ENCODE measurements at regions not wholly inside any gene's neighbourhood (a gene's known extent, or its start where the extent isn't known, plus 50 kb on each side); places are given as distances from the start of the nearest gene placed in this dataset.

GRCh38 chr5:14959399-14960119 lies 88.0 kb upstream of the ANKH start:
- no peak overlapping the region for H3K9ac ChIP-seq (ENCODE audit: low read depth, low read length)
- no peak overlapping the region for H3K4me2 ChIP-seq (ENCODE audit: low read length)
- peaks cover 7% of the 10 kb centered on the region for H3K4me1 ChIP-seq (ENCODE audit: control insufficient read depth, insufficient read depth, low read length)
- H3K4me3 ChIP-seq (ENCODE audit: low read length), result no peak overlapping the region
- peaks cover 16% of the 10 kb centered on the region for H3K27me3 ChIP-seq (ENCODE audit: control insufficient read depth, insufficient read depth, low read length)
- no peaks in the 10 kb centered on the region for H3K9me3 ChIP-seq (replicated peaks; ENCODE audit: low read length)
- no peaks in the 10 kb centered on the region for H3K36me3 ChIP-seq (ENCODE audit: insufficient read depth, low read length)

GRCh38 chr5:14958188-14958587 lies 86.6 kb upstream of the ANKH start:
- Histone ChIP-seq H3K9ac (ENCODE audit: low read depth, low read length) (no peak overlapping the region), H3K9me3 (replicated peaks; ENCODE audit: low read length) (no peaks in the 10 kb centered on the region)

GRCh38 chr5:14956423-14957046 lies 85.0 kb upstream of the ANKH start:
- Histone ChIP-seq H3K9ac (ENCODE audit: low read depth, low read length) (no peak overlapping the region), H3K36me3 (ENCODE audit: insufficient read depth, low read length) (no peaks in the 10 kb centered on the region), H3K9me3 (replicated peaks; ENCODE audit: low read length) (no peaks in the 10 kb centered on the region), H3K4me1 (ENCODE audit: control insufficient read depth, insufficient read depth, low read length) (peaks cover 7% of the 10 kb centered on the region), H3K27me3 (ENCODE audit: control insufficient read depth, insufficient read depth, low read length) (peaks cover 10% of the 10 kb centered on the region), H3K4me2 (ENCODE audit: low read length) (no peak overlapping the region), H3K4me3 (ENCODE audit: low read length) (no peak overlapping the region)

More at GRCh38 chr5:14958188-14958587, 86.6 kb upstream of the ANKH start:
- peaks cover 7% of the 10 kb centered on the region for H3K4me1 ChIP-seq (ENCODE audit: control insufficient read depth, insufficient read depth, low read length)
- H3K36me3 ChIP-seq (ENCODE audit: insufficient read depth, low read length), result no peaks in the 10 kb centered on the region
- peaks cover 20% of the 10 kb centered on the region for H3K27me3 ChIP-seq (ENCODE audit: control insufficient read depth, insufficient read depth, low read length)
- no peak overlapping the region for H3K4me3 ChIP-seq (ENCODE audit: low read length)
- no peak overlapping the region for H3K4me2 ChIP-seq (ENCODE audit: low read length)

GRCh38 chr5:14954616-14955343 lies 83.2 kb upstream of the ANKH start:
- peaks cover 4% of the 10 kb centered on the region for H3K27me3 ChIP-seq (ENCODE audit: control insufficient read depth, insufficient read depth, low read length)
- H3K4me3 ChIP-seq (ENCODE audit: low read length), result no peak overlapping the region
- H3K9ac ChIP-seq (ENCODE audit: low read depth, low read length), result no peak overlapping the region
- no peaks in the 10 kb centered on the region for H3K36me3 ChIP-seq (ENCODE audit: insufficient read depth, low read length)
- H3K4me2 ChIP-seq (ENCODE audit: low read length), result no peak overlapping the region
- H3K9me3 ChIP-seq (replicated peaks; ENCODE audit: low read length), result no peaks in the 10 kb centered on the region
- H3K4me1 ChIP-seq (ENCODE audit: control insufficient read depth, insufficient read depth, low read length), result peaks cover 7% of the 10 kb centered on the region

GRCh38 chr5:14954216-14954615 lies 82.6 kb upstream of the ANKH start:
- Histone ChIP-seq H3K27me3 (ENCODE audit: control insufficient read depth, insufficient read depth, low read length) (peaks cover 4% of the 10 kb centered on the region), H3K9ac (ENCODE audit: low read depth, low read length) (no peak overlapping the region), H3K36me3 (ENCODE audit: insufficient read depth, low read length) (no peaks in the 10 kb centered on the region), H3K9me3 (replicated peaks; ENCODE audit: low read length) (no peaks in the 10 kb centered on the region), H3K4me2 (ENCODE audit: low read length) (no peak overlapping the region), H3K4me1 (ENCODE audit: control insufficient read depth, insufficient read depth, low read length) (peaks cover 7% of the 10 kb centered on the region), H3K4me3 (ENCODE audit: low read length) (no peak overlapping the region)

- Histone ChIP-seq H3K27me3 (ENCODE audit: control insufficient read depth, insufficient read depth, low read length) (peaks cover 4% of the 10 kb centered on the region), H3K9ac (ENCODE audit: low read depth, low read length) (no peak overlapping the region), H3K4me3 (ENCODE audit: low read length) (no peak overlapping the region), H3K4me1 (ENCODE audit: control insufficient read depth, insufficient read depth, low read length) (peaks cover 1% of the 10 kb centered on the region), H3K9me3 (replicated peaks; ENCODE audit: low read length) (no peaks in the 10 kb centered on the region), H3K4me2 (ENCODE audit: low read length) (no peak overlapping the region), H3K36me3 (ENCODE audit: insufficient read depth, low read length) (no peaks in the 10 kb centered on the region)
Observed at GRCh38 chr5:14953075-14953607, 81.6 kb upstream of the ANKH start.

- Histone ChIP-seq H3K4me3 (ENCODE audit: low read length) (no peak overlapping the region), H3K4me2 (ENCODE audit: low read length) (no peak overlapping the region), H3K9me3 (replicated peaks; ENCODE audit: low read length) (no peaks in the 10 kb centered on the region), H3K9ac (ENCODE audit: low read depth, low read length) (no peak overlapping the region), H3K36me3 (ENCODE audit: insufficient read depth, low read length) (no peaks in the 10 kb centered on the region), H3K4me1 (ENCODE audit: control insufficient read depth, insufficient read depth, low read length) (no peaks in the 10 kb centered on the region), H3K27me3 (ENCODE audit: control insufficient read depth, insufficient read depth, low read length) (peaks cover 13% of the 10 kb centered on the region)
Observed at GRCh38 chr5:14948383-14948782, 76.8 kb upstream of the ANKH start.

GRCh38 chr5:14946815-14947620 lies 75.4 kb upstream of the ANKH start:
- no peaks in the 10 kb centered on the region for H3K36me3 ChIP-seq (ENCODE audit: insufficient read depth, low read length)
- no peak overlapping the region for H3K4me3 ChIP-seq (ENCODE audit: low read length)
- no peak overlapping the region for H3K4me2 ChIP-seq (ENCODE audit: low read length)
- peaks cover 13% of the 10 kb centered on the region for H3K27me3 ChIP-seq (ENCODE audit: control insufficient read depth, insufficient read depth, low read length)
- H3K9me3 ChIP-seq (replicated peaks; ENCODE audit: low read length), result no peaks in the 10 kb centered on the region
- H3K4me1 ChIP-seq (ENCODE audit: control insufficient read depth, insufficient read depth, low read length), result no peaks in the 10 kb centered on the region
- H3K9ac ChIP-seq (ENCODE audit: low read depth, low read length), result no peak overlapping the region

GRCh38 chr5:14945450-14945849 lies 73.9 kb upstream of the ANKH start:
- no peaks in the 10 kb centered on the region for H3K4me1 ChIP-seq (ENCODE audit: control insufficient read depth, insufficient read depth, low read length)
- H3K4me2 ChIP-seq (ENCODE audit: low read length), result no peak overlapping the region
- no peaks in the 10 kb centered on the region for H3K36me3 ChIP-seq (ENCODE audit: insufficient read depth, low read length)
- H3K9ac ChIP-seq (ENCODE audit: low read depth, low read length), result no peak overlapping the region
- H3K4me3 ChIP-seq (ENCODE audit: low read length), result no peak overlapping the region
- H3K27me3 ChIP-seq (ENCODE audit: control insufficient read depth, insufficient read depth, low read length), result peaks cover 17% of the 10 kb centered on the region
- H3K9me3 ChIP-seq (replicated peaks; ENCODE audit: low read length), result no peaks in the 10 kb centered on the region

- Histone ChIP-seq H3K4me2 (ENCODE audit: low read length) (no peak overlapping the region), H3K4me1 (ENCODE audit: control insufficient read depth, insufficient read depth, low read length) (no peaks in the 10 kb centered on the region), H3K27me3 (ENCODE audit: control insufficient read depth, insufficient read depth, low read length) (peaks cover 17% of the 10 kb centered on the region)
Observed at GRCh38 chr5:14944996-14945395, 73.4 kb upstream of the ANKH start.

GRCh38 chr5:14944350-14944739 lies 72.8 kb upstream of the ANKH start:
- Histone ChIP-seq H3K9me3 (replicated peaks; ENCODE audit: low read length) (no peaks in the 10 kb centered on the region), H3K4me2 (ENCODE audit: low read length) (no peak overlapping the region), H3K27me3 (ENCODE audit: control insufficient read depth, insufficient read depth, low read length) (peaks cover 17% of the 10 kb centered on the region), H3K36me3 (ENCODE audit: insufficient read depth, low read length) (no peaks in the 10 kb centered on the region), H3K4me3 (ENCODE audit: low read length) (no peak overlapping the region), H3K4me1 (ENCODE audit: control insufficient read depth, insufficient read depth, low read length) (no peaks in the 10 kb centered on the region), H3K9ac (ENCODE audit: low read depth, low read length) (no peak overlapping the region)

More at GRCh38 chr5:14944996-14945395, 73.4 kb upstream of the ANKH start:
- H3K9ac ChIP-seq (ENCODE audit: low read depth, low read length), result no peak overlapping the region
- H3K36me3 ChIP-seq (ENCODE audit: insufficient read depth, low read length), result no peaks in the 10 kb centered on the region
- no peaks in the 10 kb centered on the region for H3K9me3 ChIP-seq (replicated peaks; ENCODE audit: low read length)
- no peak overlapping the region for H3K4me3 ChIP-seq (ENCODE audit: low read length)

All from skeletal muscle satellite cell (primary cell).